ENCODE measurements at regions not wholly inside any gene's neighbourhood (a gene's known extent, or its start where the extent isn't known, plus 50 kb on each side); places are given as distances from the start of the nearest gene placed in this dataset.

DNA sequence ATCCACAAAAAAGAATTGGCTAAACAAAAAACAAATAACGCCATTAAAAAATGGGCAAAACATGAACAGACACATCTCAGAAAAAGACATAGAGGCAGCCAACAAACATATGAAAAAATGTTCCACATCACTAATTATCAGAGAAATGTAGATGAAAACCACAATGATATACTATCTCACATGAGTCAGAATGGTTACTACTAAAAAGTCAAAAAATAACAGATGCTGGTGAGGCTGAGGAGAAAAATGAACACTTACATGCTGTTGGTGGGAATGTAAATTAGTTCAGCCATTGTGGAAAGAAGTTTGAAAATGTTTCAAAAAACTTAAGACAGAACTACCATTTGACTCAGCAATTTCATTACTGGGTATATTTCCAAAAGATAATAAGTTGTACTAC, 430.1 kb upstream of the JAG1 start:
- Histone ChIP-seq H3K9me3 (ENCODE audit: low read length) (no peaks in the 10 kb centered on the region), H3K36me3 (ENCODE audit: insufficient read depth, low read length) (no peaks in the 10 kb centered on the region), H3K9me2 (ENCODE audit: insufficient read depth, low read length) (no peaks in the 10 kb centered on the region), H3K4me3 (ENCODE audit: low read depth, low read length, poor library complexity, severe bottlenecking) (no peak overlapping the region), H3K4me2 (ENCODE audit: low read length) (no peak overlapping the region), H3K79me2 (ENCODE audit: insufficient read depth, low read depth, low read length) (no peaks in the 10 kb centered on the region), H4K20me1 (ENCODE audit: insufficient read depth, low read length) (no peaks in the 10 kb centered on the region), H2AFZ (ENCODE audit: low read length) (no peak overlapping the region), H3K4me1 (ENCODE audit: insufficient read depth, low read length, poor library complexity, severe bottlenecking) (no peaks in the 10 kb centered on the region), H3K27ac (ENCODE audit: low read depth, low read length, poor library complexity, severe bottlenecking) (no peak overlapping the region)
- POLR2A ChIA-PET = no interaction called here
- BruUV-seq (replicated peaks) = no TSS peak
- CTCF ChIA-PET (ENCODE audit: unreplicated experiment) = no interaction called here
- intact Hi-C loops (cut with micrococcal nuclease; ENCODE audit: unreplicated experiment) = no loop called here
- no peak for DNase-seq (ENCODE audit: low spot score)
- no peak for TF ChIP-seq EZH2phosphoT487 (IDR thresholded peaks at IDR 0.05; ENCODE audit: borderline replicate concordance, low read depth, low read length)
- TF ChIP-seq, protein P1, sequence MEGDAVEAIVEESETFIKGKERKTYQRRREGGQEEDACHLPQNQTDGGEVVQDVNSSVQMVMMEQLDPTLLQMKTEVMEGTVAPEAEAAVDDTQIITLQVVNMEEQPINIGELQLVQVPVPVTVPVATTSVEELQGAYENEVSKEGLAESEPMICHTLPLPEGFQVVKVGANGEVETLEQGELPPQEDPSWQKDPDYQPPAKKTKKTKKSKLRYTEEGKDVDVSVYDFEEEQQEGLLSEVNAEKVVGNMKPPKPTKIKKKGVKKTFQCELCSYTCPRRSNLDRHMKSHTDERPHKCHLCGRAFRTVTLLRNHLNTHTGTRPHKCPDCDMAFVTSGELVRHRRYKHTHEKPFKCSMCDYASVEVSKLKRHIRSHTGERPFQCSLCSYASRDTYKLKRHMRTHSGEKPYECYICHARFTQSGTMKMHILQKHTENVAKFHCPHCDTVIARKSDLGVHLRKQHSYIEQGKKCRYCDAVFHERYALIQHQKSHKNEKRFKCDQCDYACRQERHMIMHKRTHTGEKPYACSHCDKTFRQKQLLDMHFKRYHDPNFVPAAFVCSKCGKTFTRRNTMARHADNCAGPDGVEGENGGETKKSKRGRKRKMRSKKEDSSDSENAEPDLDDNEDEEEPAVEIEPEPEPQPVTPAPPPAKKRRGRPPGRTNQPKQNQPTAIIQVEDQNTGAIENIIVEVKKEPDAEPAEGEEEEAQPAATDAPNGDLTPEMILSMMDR (conservative IDR thresholded peaks at IDR 0.05; ENCODE audit: low read length) = no peak

DNA sequence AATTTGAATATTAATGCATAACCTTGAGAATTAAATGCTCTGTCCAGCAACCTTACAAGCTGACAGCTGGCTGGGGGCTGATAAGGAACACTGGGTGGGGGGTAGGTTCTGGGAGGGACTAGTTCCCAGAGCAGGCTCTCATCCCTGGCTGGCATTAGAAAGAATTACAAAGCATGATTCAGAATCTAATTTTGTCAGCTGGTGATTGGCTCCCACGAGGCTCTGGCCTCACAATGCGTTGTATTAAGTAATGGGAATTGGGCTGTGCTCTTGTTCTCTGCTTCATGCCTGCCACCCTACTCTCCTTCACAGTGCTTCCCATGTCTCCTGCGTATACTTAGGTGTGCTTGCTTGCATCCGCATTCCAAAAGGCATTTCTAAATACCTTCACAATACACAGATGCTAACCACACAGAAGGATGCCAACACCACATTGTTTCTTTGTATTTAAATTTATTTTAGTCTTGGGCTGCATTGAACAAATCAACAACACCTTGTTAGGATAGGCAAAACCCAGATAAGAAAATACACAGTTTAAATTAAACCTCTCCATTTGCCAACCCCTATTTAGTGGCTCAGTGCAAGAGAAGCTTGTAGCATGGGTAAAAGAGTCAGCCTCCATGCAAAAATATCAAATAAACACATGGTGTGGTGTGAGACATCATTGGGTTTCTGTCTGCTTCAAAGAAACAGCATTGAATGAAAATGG, 434.5 kb upstream of the JAG1 start:
- Histone ChIP-seq H3K9me3 (ENCODE audit: low read length) (no peaks in the 10 kb centered on the region), H3K36me3 (ENCODE audit: insufficient read depth, low read length) (no peaks in the 10 kb centered on the region), H3K79me2 (ENCODE audit: insufficient read depth, low read depth, low read length) (no peaks in the 10 kb centered on the region), H4K20me1 (ENCODE audit: insufficient read depth, low read length) (no peaks in the 10 kb centered on the region), H2AFZ (ENCODE audit: low read length) (no peak overlapping the region), H3K9me2 (ENCODE audit: insufficient read depth, low read length) (no peaks in the 10 kb centered on the region), H3K27ac (ENCODE audit: low read depth, low read length, poor library complexity, severe bottlenecking) (no peak overlapping the region), H3K4me3 (ENCODE audit: low read depth, low read length, poor library complexity, severe bottlenecking) (no peak overlapping the region), H3K4me2 (ENCODE audit: low read length) (no peak overlapping the region), H3K4me1 (ENCODE audit: insufficient read depth, low read length, poor library complexity, severe bottlenecking) (no peaks in the 10 kb centered on the region)
- CTCF ChIA-PET (ENCODE audit: unreplicated experiment) = no interaction called here
- POLR2A ChIA-PET = no interaction called here
- intact Hi-C loops (cut with micrococcal nuclease; ENCODE audit: unreplicated experiment) = no loop called here
- no peak for TF ChIP-seq EZH2phosphoT487 (IDR thresholded peaks at IDR 0.05; ENCODE audit: borderline replicate concordance, low read depth, low read length)
- DNase-seq (ENCODE audit: low spot score) = no peak
- no TSS peak for BruUV-seq (replicated peaks)

DNA sequence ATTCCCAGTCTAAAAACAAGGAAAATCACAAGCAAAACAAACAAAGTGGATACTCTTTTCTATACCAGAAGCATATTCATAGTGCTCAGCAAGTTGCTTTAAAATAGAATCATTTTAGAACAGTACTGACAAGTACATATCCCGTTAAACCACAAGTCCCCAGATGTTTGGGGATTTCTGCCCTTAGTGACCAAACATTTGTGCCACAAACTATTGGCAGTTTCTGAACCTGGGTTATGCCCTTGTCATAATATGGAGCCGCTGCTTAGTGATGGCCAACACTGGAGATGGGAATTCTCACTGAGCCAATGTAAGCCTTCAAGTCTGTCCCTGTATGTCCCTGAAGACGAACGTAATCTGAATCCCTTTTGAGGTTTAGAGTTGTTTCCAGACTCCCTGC, 436.7 kb upstream of the JAG1 start:
- ChIA-PET POLR2A (no interaction called here), CTCF (ENCODE audit: unreplicated experiment) (no interaction called here)
- BruUV-seq (replicated peaks) = no TSS peak

More for the DNA sequence above, 436.7 kb upstream of the JAG1 start:
- Histone ChIP-seq H4K20me1 (ENCODE audit: insufficient read depth, low read length) (no peaks in the 10 kb centered on the region), H3K9me2 (ENCODE audit: insufficient read depth, low read length) (no peaks in the 10 kb centered on the region), H3K79me2 (ENCODE audit: insufficient read depth, low read depth, low read length) (no peaks in the 10 kb centered on the region), H2AFZ (ENCODE audit: low read length) (no peak overlapping the region), H3K9me3 (ENCODE audit: low read length) (no peaks in the 10 kb centered on the region), H3K27ac (ENCODE audit: low read depth, low read length, poor library complexity, severe bottlenecking) (no peak overlapping the region), H3K4me3 (ENCODE audit: low read depth, low read length, poor library complexity, severe bottlenecking) (no peak overlapping the region), H3K36me3 (ENCODE audit: insufficient read depth, low read length) (no peaks in the 10 kb centered on the region), H3K4me1 (ENCODE audit: insufficient read depth, low read length, poor library complexity, severe bottlenecking) (no peaks in the 10 kb centered on the region), H3K4me2 (ENCODE audit: low read length) (no peak overlapping the region)
- TF ChIP-seq, protein P1 (conservative IDR thresholded peaks at IDR 0.05; ENCODE audit: low read length) = no peak
- no peak for TF ChIP-seq EZH2phosphoT487 (IDR thresholded peaks at IDR 0.05; ENCODE audit: borderline replicate concordance, low read depth, low read length)
- DNase-seq (ENCODE audit: low spot score) = no peak
- intact Hi-C loops (cut with micrococcal nuclease; ENCODE audit: unreplicated experiment) = no loop called here
